ENCODE measurements at regions not wholly inside any gene's neighbourhood (a gene's known extent, or its start where the extent isn't known, plus 50 kb on each side); places are given as distances from the start of the nearest gene placed in this dataset.

- Histone ChIP-seq H3K9ac (ENCODE audit: insufficient read depth in 1 of 2, low read length in 2 of 2) (no peak overlapping the region), H3K9me3 (ENCODE audit: control insufficient read depth in 4 of 4, insufficient read depth in 3 of 4, low read length in 3 of 4) (no peaks in the 10 kb centered on the region), H3K27ac (ENCODE audit: low read depth in 1 of 2, low read length in 1 of 2) (no peak overlapping the region), H3K4me1 (ENCODE audit: control insufficient read depth in 5 of 5, insufficient read depth in 5 of 5, low read length in 5 of 5) (peaks cover 0 to 10% (median 6%) of the 10 kb centered on the region in 5 donors), H3K36me3 (ENCODE audit: control insufficient read depth in 4 of 4, insufficient read depth in 4 of 4, low read length in 4 of 4) (no peaks in the 10 kb centered on the region), H3K27me3 (ENCODE audit: control insufficient read depth in 3 of 3, insufficient read depth in 3 of 3, low read length in 2 of 3) (no peaks in the 10 kb centered on the region), H3K4me3 (no peak overlapping the region)
- TF ChIP-seq CTCF (IDR thresholded peaks at IDR 0.05; ENCODE audit: control extremely low read depth, extremely low read depth) = no peak
- peak; percentile 41 for ATAC-seq (ENCODE audit: insufficient read depth, low FRiP score)
- 23 to 42% methylated on average over 2 of the region's 2 CpGs for WGBS, 2 donors
- peak; percentile 69 to 94 (median 87) for DNase-seq
Observed at GRCh38 chr5:158522776-158523175, 576.9 kb downstream of the EBF1 start.

- peak in 2 of 3 donors; percentile 19 to 46 for DNase-seq
- no peak overlapping the region for H3K27ac ChIP-seq (ENCODE audit: low read depth in 1 of 2, low read length in 1 of 2)
- no peak for ATAC-seq (ENCODE audit: insufficient read depth, low FRiP score)
- no peak for TF ChIP-seq CTCF (IDR thresholded peaks at IDR 0.05; ENCODE audit: control extremely low read depth, extremely low read depth)
- H3K9ac ChIP-seq (ENCODE audit: insufficient read depth in 1 of 2, low read length in 2 of 2) = no peak overlapping the region
- H3K27me3 ChIP-seq (ENCODE audit: control insufficient read depth in 3 of 3, insufficient read depth in 3 of 3, low read length in 2 of 3) = no peaks in the 10 kb centered on the region
- peaks cover 0 to 10% (median 6%) of the 10 kb centered on the region in 5 donors for H3K4me1 ChIP-seq (ENCODE audit: control insufficient read depth in 5 of 5, insufficient read depth in 5 of 5, low read length in 5 of 5)
- 77 to 83% methylated on average over 3 of the region's 3 CpGs for WGBS, 2 donors
- no peaks in the 10 kb centered on the region for H3K36me3 ChIP-seq (ENCODE audit: control insufficient read depth in 4 of 4, insufficient read depth in 4 of 4, low read length in 4 of 4)
- H3K4me3 ChIP-seq = no peak overlapping the region
- no peaks in the 10 kb centered on the region for H3K9me3 ChIP-seq (ENCODE audit: control insufficient read depth in 4 of 4, insufficient read depth in 3 of 4, low read length in 3 of 4)
Observed at GRCh38 chr5:158521995-158522394, 577.7 kb downstream of the EBF1 start.

GRCh38 chr5:158519433-158520021, 580.2 kb downstream of the EBF1 start:
- DNase-seq = peak in 2 of 3 donors; percentile 6 to 45
- no peak for TF ChIP-seq CTCF (IDR thresholded peaks at IDR 0.05; ENCODE audit: control extremely low read depth, extremely low read depth)
- WGBS, 2 donors = 52 to 87% methylated on average over 3 of the region's 3 CpGs
- ATAC-seq (ENCODE audit: insufficient read depth, low FRiP score) = no peak
- peaks cover 0 to 10% (median 6%) of the 10 kb centered on the region in 5 donors for H3K4me1 ChIP-seq (ENCODE audit: control insufficient read depth in 5 of 5, insufficient read depth in 5 of 5, low read length in 5 of 5)
- no peak overlapping the region for H3K27ac ChIP-seq (ENCODE audit: low read depth in 1 of 2, low read length in 1 of 2)
- H3K4me3 ChIP-seq = no peak overlapping the region
- no peaks in the 10 kb centered on the region for H3K27me3 ChIP-seq (ENCODE audit: control insufficient read depth in 3 of 3, insufficient read depth in 3 of 3, low read length in 2 of 3)
- no peaks in the 10 kb centered on the region for H3K36me3 ChIP-seq (ENCODE audit: control insufficient read depth in 4 of 4, insufficient read depth in 4 of 4, low read length in 4 of 4)
- no peak overlapping the region for H3K9ac ChIP-seq (ENCODE audit: insufficient read depth in 1 of 2, low read length in 2 of 2)
- H3K9me3 ChIP-seq (ENCODE audit: control insufficient read depth in 4 of 4, insufficient read depth in 3 of 4, low read length in 3 of 4) = no peaks in the 10 kb centered on the region

GRCh38 chr5:158516521-158516920, 583.2 kb downstream of the EBF1 start:
- no peak overlapping the region for H3K4me3 ChIP-seq
- ATAC-seq (ENCODE audit: insufficient read depth, low FRiP score) = no peak

More at GRCh38 chr5:158516521-158516920, 583.2 kb downstream of the EBF1 start:
- no peak for DNase-seq
- no peaks in the 10 kb centered on the region for H3K9me3 ChIP-seq (ENCODE audit: control insufficient read depth in 4 of 4, insufficient read depth in 3 of 4, low read length in 3 of 4)
- H3K4me1 ChIP-seq (ENCODE audit: control insufficient read depth in 5 of 5, insufficient read depth in 5 of 5, low read length in 5 of 5) = peaks cover 0 to 6% (median under 1%) of the 10 kb centered on the region in 5 donors
- no peak overlapping the region for H3K9ac ChIP-seq (ENCODE audit: insufficient read depth in 1 of 2, low read length in 2 of 2)
- H3K27me3 ChIP-seq (ENCODE audit: control insufficient read depth in 3 of 3, insufficient read depth in 3 of 3, low read length in 2 of 3) = no peaks in the 10 kb centered on the region
- H3K36me3 ChIP-seq (ENCODE audit: control insufficient read depth in 4 of 4, insufficient read depth in 4 of 4, low read length in 4 of 4) = no peaks in the 10 kb centered on the region
- 85 to 91% methylated on average over 2 of the region's 2 CpGs for WGBS, 2 donors
- H3K27ac ChIP-seq (ENCODE audit: low read depth in 1 of 2, low read length in 1 of 2) = no peak overlapping the region
- TF ChIP-seq CTCF (IDR thresholded peaks at IDR 0.05; ENCODE audit: control extremely low read depth, extremely low read depth) = no peak

Data from lung (tissue), 11 donors.